GM04504 (cell line): ENCODE measurements at regions not wholly inside any gene's neighbourhood (a gene's known extent, or its start where the extent isn't known, plus 50 kb on each side); places are given as distances from the start of the nearest gene placed in this dataset.
"Not testable (repeated sequence)": the region's sequence is repeated elsewhere in the genome, so short reads cannot be mapped to it uniquely, and the experiment has no call there.

Experiments
- DNase-seq: peaks from one replicate; pipeline ENCODE4 v3.0.0-alpha.2; 2012; ENCODE audit warnings: low read depth

DNA sequence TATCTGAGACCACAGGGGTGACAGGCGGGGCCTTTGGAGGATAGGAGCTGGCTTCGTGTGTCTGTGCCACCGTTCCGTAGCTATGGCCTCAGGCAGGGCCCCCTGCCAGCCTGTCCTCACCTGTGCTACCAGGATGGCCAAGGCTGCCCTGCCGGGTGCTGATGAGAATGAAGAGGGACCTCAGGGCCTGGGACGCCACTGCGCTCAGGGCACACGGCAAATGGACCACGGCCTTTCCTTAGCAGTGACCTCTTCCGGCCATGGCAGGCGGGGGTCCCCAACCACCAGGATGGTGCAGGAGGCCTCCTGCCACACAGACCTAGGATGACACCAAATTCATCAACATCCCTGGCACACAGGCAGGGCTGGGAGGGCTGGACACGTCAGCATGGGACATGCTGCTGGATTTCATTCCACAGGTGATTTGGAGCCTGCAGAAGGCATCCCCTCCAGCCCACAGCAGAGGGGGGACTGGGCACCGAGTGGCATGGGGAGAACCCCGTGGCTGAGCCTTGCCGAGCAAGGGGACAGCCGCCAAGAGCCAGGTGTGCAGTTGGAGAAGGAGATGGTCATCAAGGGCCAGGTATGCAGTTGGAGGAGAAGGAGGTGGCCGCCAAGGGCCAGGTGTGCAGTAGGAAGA lies 1321.0 kb downstream of the BRD1 start:
- DNase-seq = no peak

DNA sequence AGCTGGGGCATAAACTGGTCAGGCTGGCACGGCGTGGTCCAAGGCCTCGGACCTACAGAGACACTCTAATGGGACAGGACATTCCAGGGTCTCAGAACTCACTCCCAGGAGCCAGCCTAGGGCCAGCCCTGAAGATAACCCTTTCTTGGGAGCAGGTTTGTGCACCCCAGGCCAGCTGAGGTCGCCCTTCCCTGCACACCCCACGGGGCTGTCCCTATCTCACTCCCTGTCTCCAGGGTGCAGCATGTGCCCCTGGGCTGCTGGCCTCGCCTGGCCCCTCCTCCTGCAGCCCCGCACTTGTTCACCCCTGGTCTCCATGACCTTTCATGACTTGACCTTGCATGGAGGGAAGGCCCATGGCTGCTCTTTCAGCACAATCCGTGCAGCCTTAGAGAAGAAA lies 1321.8 kb downstream of the BRD1 start:
- no peak for DNase-seq

DNA sequence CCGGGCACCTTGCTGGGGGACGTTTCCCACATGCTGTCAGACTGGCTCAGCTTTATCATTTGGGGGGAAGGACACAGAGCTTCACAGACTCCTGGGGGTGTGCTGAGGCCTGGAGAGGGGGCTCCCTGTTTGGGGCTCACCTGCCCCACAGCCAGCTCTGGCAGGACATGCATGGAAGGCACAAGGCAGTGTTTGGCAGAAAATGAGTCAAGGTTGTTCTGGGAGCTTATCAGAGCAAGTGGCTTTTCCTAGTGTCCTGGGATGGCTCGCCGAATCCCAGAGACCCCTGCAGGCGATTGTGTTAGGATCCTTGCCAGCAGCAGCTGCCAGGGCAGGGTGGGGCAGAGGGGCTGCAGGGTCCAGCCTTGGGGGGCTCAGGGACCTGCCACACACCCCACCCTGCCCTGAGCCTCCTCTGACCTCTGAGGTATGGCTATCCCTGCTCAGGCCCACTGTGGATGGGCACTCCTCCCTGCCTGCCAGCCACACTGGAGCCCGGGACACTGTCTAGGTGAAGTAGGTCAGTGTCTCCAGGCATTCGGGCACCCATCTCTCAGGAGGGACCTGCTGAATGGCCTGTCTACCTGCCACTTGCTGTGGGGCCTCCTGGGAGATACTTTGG lies 1323.0 kb downstream of the BRD1 start:
- DNase-seq = no peak

DNA sequence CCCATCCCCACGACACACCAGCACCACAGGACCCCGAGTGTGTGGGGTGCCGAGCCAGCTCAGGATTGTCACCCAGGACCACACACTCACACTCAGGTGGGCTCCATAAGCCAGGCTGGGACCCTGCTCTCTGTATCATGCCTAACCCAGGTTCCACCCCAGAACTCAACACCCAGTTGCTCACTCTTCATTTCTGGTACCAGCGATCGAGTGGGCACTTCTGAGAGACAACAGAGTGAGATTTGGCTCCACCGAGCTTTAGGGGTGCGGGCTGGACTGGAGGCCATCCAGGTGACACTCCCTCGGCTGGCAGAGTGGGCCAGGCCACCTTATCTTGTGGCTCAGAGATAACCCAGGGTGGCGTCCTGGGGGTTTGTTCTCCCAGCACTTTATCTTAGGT lies 1323.8 kb downstream of the BRD1 start:
- DNase-seq = no peak

DNA sequence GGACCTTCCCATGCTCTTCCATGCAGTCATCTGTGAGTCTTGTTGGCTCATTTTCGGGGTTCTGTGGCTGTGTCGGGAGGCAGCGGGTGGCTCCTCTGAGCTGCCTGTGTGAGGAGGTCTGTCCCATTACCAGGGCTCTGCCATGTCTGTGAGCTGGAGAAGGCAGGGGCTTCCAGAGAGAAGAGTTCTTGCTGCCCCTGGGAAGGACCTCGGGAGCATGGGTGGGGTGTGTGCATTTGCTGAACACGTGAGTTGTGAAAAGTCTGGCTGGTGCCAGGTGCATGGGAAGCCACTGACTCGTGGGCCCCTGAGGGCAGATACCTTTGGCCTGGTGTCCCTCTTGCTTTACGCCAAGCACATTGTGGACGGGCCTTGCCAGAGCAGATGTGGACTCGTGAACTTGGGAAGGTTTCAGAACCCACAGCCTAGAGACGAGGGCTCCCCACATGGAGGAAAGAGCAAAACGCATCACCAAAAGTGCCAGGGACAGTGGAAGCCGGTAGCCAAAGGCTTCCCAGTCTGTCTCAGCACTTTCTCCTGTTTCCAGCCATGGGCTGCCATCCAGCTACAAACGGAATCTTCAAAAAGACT lies 1324.5 kb downstream of the BRD1 start:
- DNase-seq = no peak

DNA sequence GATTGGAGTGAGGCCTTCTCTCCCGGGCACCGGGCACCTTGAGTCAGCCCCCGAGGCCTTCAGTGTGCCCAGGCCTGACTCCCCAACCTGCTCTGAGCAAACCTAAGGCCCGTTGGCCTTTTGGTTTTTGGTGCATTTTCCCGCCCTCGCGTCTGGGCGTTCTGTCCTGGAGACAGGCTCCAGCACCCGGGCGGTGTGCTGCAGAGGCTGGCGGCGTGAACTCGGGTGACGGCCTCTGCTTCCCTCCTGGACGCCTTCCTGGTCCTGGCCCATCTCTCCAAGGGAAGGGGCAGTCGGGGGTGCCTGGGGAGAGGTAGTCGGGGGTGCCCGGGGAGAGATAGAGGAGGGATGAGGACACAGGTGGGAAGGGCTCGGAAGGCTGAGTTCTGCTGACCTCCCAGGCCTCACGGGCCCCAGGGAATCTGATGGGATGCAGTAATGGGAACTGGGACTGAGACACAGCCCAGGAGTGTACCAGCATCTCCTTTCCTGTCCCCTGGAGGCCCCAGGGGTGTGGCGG lies 1326.4 kb downstream of the BRD1 start:
- DNase-seq = no peak

DNA sequence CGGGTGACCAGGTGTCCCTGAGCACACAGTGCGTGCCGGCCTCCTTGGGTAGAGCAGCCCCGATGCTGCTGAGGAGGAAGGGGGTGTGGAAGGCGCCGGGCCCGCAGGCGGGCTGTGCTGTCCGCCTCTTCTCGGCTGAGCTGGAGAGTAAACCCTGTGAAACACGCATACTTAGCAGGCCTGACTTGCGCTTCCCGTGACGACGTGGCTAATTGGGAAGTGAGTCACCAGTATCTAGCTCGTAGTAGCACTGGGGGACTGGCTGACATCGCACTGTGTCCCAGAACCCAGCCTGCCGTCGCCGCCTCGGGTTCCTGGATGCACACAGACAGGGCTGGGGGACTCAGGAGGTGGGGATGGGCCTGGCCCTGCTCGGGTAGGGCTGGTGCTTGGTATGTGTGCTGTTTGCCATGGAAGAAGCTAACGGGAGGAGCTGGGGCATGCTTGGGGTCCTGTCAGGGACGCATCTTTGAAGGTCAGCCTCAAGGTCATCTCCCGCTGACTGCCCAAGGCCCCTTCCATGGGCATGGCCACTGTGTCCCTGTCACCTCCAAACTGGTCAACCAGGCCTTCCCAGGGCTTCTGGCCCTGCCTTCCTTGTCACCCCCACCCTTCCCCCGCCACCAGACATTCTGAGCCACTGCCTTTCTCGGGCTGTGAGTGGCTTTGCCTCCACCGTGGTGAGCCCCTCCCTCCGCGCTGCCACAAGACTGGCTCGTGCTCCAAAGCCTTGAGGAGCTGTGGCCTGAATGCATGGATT lies 1327.0 kb downstream of the BRD1 start:
- DNase-seq = no peak

DNA sequence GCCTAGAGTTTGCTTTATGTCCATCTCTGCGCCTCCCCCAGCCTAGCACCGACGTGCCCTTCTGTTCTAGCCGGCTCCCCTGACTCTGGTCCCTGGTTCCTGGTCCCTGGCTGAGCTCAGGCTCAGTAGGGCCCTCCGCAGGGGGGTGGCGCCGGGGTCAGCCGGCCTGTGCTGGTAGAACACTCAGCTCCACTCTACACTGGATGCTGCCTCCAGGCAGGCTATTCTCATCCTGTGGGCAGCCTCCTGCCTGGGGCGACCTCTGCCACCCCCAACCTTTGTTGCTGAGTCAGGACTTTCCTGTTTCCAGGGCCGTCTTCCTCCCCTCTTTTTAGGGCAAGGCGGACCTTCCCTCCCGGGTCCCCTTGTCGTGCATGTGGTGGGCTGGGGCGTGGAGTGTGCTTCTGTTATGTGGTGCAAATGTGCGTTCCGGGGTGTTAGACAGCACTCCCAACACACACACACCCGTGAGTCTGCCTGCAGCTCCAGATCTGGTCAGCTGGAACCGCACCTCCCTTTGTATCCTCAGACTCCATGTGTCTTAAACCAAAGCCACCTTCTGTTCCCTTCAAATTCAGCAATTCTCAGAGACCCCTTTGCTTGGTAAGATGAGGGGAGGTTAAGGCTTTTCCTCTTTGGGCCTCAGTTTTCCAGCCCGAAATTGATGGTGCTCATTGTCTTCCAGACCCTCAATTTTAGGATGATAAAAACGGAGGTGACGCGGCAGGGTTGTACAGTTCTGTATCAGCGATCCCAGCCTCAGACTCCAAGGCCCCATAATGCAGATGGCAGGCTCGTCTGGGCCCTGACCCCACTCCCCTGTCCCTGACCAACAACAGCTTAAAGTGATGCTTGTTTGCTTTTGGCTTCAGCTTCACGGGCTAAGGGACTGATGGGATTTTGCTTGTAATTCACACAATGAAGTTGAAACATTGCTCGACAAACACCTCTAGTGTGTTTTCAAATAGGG lies 1327.9 kb downstream of the BRD1 start:
- no peak for DNase-seq

DNA sequence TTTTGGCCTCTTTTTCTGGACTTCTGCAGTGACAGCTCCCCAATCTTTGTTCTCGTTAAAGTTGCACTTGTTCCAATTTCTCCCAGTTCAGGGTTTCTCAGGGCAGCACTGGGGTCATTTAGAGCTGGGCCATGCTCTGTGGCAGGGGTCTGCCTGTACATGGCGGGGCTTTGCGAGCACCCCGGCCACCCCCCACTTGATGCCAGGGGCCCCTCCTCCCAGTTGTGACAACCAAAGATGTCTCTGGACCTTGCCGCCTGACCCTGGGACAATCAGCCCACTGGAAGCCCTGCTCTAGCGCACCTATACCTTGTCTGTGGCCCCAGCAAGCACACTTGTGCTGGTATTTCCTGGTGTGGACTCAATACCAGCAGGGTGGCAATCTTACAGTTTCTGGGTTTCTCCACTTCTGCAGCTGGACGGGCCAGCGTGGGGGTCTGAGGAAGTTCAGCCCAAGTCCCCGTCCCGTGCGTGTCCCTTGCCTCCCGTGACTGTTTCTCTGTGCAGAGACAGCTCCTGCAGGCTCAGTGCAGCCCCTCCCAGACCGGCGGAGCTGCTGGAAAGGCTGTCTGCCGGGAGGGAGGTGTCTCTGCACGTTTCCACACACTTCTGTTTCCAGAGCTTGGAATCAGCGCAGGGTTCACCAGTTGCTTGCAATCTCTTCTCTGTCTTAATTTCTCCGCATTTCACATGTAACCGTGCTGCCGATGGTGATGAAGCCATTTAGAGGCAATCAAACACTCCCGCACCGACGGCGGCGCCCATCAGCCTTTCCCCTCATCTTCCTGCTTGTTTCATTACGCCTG lies 1328.9 kb downstream of the BRD1 start:
- no peak for DNase-seq

DNA sequence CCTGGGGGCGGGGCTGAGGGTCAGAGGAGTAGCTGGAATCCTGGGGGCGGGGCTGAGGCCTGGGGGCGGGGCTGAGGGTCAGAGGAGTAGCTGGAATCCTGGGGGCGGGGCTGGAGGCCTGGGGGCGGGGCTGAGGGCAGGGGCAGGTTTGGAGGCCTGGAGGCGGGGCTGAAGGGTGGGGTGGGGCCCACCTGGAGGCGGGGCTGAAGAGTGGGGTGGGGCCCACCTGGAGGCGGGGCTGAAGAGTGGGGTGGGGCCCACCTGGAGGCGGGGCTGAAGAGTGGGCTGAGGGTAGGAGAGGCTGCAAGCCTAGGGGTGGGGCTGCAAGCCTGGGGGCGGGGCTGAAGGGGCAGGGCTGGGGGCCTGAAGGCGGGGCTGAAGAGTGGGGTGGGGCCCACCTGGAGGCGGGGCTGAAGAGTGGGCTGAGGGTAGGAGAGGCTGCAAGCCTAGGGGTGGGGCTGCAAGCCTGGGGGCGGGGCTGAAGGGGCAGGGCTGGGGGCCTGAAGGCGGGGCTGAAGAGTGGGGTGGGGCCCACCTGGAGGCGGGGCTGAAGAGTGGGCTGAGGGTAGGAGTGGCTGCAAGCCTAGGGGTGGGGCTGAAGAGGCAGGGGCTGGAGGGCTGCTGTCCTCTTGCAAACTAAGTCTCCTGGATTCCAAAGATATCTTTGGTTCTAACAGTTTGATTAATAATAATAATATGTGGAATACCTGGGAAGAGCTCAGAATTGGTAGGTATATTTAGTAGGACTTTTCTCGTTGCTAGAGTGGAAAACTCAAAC lies 1329.7 kb downstream of the BRD1 start:
- not testable (repeated sequence) for DNase-seq

DNA sequence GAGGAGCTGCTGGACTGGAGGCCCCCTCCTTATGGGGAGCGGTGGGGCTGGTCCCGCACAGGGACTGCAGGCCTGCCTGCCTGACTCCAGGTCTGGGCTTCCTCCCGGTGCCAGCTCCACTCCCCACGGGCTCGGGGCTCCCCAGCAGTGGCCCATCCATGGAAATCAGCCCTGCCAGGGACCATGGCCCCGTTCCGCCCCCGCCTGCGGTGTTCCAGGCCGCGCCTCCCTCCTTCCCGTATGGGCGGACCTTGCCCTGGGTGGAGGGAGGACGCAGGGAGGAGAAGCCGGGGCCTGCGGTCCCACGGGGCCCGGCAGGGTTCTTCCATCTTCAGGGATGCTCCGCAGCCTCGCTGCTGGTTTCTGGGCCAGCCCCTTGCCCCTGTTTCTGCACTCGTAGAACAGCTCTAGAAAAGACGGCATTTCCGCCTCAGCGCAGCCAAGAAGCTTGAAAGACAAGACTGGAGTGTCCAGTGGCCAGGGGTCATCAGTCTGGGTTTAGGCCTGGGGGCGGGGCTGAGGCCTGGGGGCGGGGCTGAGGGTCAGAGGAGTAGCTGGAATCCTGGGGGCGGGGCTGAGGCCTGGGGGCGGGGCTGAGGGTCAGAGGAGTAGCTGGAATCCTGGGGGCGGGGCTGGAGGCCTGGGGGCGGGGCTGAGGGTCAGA lies 1330.6 kb downstream of the BRD1 start:
- no peak for DNase-seq

DNA sequence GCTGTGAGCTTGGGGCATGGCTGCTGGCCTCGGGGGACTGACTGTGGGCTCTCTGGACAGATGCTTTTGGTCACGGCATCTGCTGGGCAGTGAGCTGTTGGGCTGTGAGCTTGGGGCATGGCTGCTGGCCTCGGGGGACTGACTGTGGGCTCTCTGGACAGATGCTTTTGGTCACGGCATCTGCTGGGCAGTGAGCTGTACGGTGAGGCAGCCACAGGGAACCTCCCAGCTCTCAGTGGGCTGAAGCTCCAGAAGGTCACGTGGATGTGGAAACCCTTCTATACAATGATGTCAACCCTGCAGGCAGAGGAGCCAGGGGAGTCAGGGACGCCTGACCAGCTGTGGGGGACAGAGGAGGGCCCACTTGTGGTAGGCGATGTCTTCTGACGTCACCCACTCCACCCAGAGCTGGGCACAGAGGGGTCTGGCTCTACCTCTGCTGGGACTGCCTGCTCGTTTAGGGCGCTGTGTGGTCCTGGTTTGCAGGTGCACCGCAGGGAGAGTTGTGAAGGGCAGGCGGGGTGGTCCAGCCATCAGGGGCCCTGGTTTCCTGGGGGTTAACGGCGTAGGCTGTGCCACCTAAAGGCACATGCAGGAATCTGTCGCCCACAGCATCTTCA lies 1331.3 kb downstream of the BRD1 start:
- no peak for DNase-seq

DNA sequence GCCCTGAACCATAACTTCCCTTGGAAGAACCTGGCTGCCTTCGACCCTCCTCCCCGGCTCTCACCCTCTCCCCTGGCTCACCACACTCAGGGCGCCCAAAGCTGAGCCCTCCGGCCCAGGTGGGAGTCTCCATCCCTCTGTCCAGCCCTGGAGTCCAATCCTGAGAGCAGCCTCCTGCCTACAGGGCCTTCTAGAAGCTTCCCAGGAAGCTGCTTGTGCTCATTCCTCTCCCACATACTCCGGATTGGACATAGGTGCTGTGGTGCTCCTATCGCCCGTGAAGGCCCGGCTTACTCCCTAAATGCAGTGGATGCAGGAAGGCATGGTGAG lies 1332.0 kb downstream of the BRD1 start:
- DNase-seq = no peak

DNA sequence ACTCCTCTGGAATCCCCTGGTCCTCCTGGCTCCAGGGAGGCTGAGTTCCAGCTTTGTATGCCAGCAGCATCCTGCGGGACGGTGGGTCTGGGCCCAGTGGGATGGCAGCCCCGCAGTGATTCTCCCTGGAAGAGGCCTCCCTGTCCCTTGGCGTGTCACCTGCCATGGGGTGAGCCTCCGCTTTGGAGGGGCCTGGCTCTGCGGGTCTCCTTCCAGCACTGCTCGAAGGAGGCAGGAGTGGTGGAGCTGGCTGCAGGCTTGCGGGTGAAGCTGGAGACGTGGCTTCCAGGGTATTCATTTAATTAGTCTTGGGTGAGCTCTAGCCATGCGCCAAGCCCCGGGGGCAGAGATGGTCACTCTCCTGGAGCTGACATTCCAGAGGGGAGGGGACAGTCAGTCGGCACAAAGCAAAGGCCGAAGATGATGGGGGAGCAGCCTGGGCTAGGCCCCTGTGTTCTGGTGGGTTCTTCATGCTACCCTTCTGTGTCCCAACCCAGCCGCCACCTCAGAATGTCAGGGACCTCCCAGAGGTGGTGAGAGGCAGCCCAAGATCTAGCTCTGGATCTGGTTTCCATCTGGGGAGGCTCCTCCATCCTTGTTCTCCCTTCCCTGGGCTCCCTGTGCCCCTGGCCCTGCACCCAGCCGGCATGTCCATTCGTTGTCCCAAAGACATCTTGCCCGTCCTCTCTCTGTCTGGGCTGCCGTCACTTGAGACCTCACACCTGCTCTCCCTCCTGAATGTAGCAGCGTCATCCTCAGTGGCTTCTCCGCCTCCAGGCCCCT lies 1332.5 kb downstream of the BRD1 start:
- no peak for DNase-seq

DNA sequence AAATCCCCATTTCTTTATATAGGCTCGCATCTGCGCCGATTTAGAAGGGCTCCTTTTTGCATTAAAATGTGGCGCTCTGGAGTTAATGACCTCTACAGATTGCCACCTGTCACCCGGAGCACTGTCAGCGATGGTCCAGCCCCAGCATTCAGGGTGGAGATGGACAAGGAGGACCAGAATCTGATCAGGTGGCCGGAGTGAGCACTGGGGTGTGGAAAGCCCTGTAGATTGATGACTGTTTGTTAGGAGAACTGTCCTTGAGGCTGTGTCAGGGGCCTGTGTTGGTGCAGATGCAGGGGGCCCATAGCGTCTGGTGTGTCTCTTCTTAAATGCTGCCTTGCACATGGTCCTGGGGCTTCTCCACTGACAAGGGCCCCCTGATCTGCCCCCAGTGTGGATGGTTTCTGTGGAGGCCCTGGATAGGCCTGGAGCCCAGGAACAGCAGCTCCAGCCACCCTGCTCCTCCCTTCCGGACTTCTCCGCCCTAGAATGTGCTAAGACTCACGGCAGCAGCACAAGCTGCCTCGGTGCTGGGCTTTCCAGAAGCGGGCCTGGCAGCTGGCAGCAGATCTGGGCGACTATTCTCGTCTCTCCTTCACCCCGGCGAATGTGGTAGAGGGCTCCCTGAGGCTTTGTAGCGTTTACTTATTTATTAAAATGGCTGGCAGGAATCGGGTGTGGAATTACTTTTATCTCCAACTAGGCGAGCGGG lies 1333.3 kb downstream of the BRD1 start:
- DNase-seq = no peak

DNA sequence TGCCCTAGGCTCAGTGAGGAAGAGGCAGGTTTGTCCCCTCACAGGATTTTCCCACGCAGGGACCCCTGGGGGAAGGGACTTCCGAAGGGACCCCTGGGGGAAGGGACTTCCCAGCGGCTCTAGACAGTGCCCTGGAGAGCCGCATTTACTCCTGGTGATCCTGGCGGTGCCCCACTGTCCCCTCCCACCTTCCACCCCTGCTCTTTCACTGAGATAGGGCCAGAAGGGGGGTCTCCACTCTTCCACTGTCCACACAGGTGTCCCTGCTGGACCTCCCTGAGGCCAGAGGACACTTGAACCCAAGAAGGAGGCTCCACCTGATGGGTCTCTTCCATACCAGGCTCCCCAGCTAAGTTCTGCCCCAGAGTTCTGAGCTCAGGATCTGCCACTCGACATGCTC lies 1333.9 kb downstream of the BRD1 start:
- no peak for DNase-seq
